ENCODE measurements at regions not wholly inside any gene's neighbourhood (a gene's known extent, or its start where the extent isn't known, plus 50 kb on each side); places are given as distances from the start of the nearest gene placed in this dataset.

- in situ Hi-C loops (cut with MboI; ENCODE audit: low pct_unique_long_range_greater_than_20kb, low sequenced_read_pairs, unreplicated experiment): no loop called here
- TF ChIP-seq CTCF (IDR thresholded peaks at IDR 0.05; ENCODE audit: extremely low read depth, insufficient read depth, missing control alignments): no peak
Observed at GRCh38 chr13:68987585-68987984, 1120.0 kb upstream of the ATXN8OS start.

GRCh38 chr13:68984688-68985319 is 1122.8 kb upstream of the ATXN8OS start:
- DNase-seq (ENCODE audit: low spot score): no peak
- no peak for TF ChIP-seq CTCF (IDR thresholded peaks at IDR 0.05; ENCODE audit: extremely low read depth, insufficient read depth, missing control alignments)
- in situ Hi-C loops (cut with MboI; ENCODE audit: low pct_unique_long_range_greater_than_20kb, low sequenced_read_pairs, unreplicated experiment): no loop called here

More at GRCh38 chr13:68987585-68987984, 1120.0 kb upstream of the ATXN8OS start:
- no peak for DNase-seq (ENCODE audit: low spot score)

GRCh38 chr13:68982961-68983619 is 1124.5 kb upstream of the ATXN8OS start:
- no peak for TF ChIP-seq CTCF (IDR thresholded peaks at IDR 0.05; ENCODE audit: extremely low read depth, insufficient read depth, missing control alignments)
- no peak for DNase-seq (ENCODE audit: low spot score)
- in situ Hi-C loops (cut with MboI; ENCODE audit: low pct_unique_long_range_greater_than_20kb, low sequenced_read_pairs, unreplicated experiment): no loop called here

GRCh38 chr13:68976287-68976686 is 1131.3 kb upstream of the ATXN8OS start:
- DNase-seq (ENCODE audit: low spot score): no peak
- in situ Hi-C loops (cut with MboI; ENCODE audit: low pct_unique_long_range_greater_than_20kb, low sequenced_read_pairs, unreplicated experiment): no loop called here
- no peak for TF ChIP-seq CTCF (IDR thresholded peaks at IDR 0.05; ENCODE audit: extremely low read depth, insufficient read depth, missing control alignments)

- in situ Hi-C loops (cut with MboI; ENCODE audit: low pct_unique_long_range_greater_than_20kb, low sequenced_read_pairs, unreplicated experiment): no loop called here
- TF ChIP-seq CTCF (IDR thresholded peaks at IDR 0.05; ENCODE audit: extremely low read depth, insufficient read depth, missing control alignments): no peak
Observed at GRCh38 chr13:68970532-68970931, 1137.1 kb upstream of the ATXN8OS start.

GRCh38 chr13:68948586-68948985 is 1159.0 kb upstream of the ATXN8OS start:
- no peak for TF ChIP-seq CTCF (IDR thresholded peaks at IDR 0.05; ENCODE audit: extremely low read depth, insufficient read depth, missing control alignments)
- no peak for DNase-seq (ENCODE audit: low spot score)
- in situ Hi-C loops (cut with MboI; ENCODE audit: low pct_unique_long_range_greater_than_20kb, low sequenced_read_pairs, unreplicated experiment): no loop called here

More at GRCh38 chr13:68970532-68970931, 1137.1 kb upstream of the ATXN8OS start:
- DNase-seq (ENCODE audit: low spot score): no peak

Data from GM13977 (cell line).